MCF 10A (cell line): ENCODE measurements at regions not wholly inside any gene's neighbourhood (a gene's known extent, or its start where the extent isn't known, plus 50 kb on each side); places are given as distances from the start of the nearest gene placed in this dataset.
A peak's percentile ranks its signal among the peaks of the same experiment; 100 is the strongest.

ENCODE experiments used
- BruUV-seq: library from RNA; stranded (reverse); fragments of 400-500 nt; replicated peaks from 2 replicates; lab custom pipeline; 2021; lab: Mats Ljungman, UMichigan
- CTCF ChIA-PET: fragments of 300-600 bp; sonication (Branson Sonifier 250); formaldehyde crosslinking; extraction: SDS; loops from one replicate; lab custom pipeline; 2021; ENCODE audit warnings: antibody characterized with exemption, inconsistent platforms; lab: Yijun Ruan, JAX
- POLR2A ChIA-PET: fragments of 300-600, 350-650 bp; sonication (Branson Sonifier 250); formaldehyde crosslinking; extraction: SDS; loops from one replicate; lab custom pipeline; 2020; ENCODE audit warnings: antibody characterized with exemption, inconsistent platforms; lab: Yijun Ruan, JAX
- DNase-seq: peaks from one replicate; pipeline ENCODE4 v3.0.0-alpha.2; 2018; ENCODE audit not compliant: unreplicated experiment
- H3K27ac Mint-ChIP-seq: one replicate; pipeline ENCODE4 v1.8.0; 2022; ENCODE audit warnings: mild to moderate bottlenecking, low read depth, mixed read lengths; ENCODE audit not compliant: unreplicated experiment
- H3K27me3 Mint-ChIP-seq: one replicate; pipeline ENCODE4 v1.8.0; 2022; ENCODE audit warnings: mixed read lengths; ENCODE audit not compliant: insufficient read depth, unreplicated experiment
- H3K36me3 Mint-ChIP-seq: one replicate; pipeline ENCODE4 v1.8.0; 2022; ENCODE audit warnings: mild to moderate bottlenecking, moderate library complexity, mixed read lengths; ENCODE audit not compliant: insufficient read depth, unreplicated experiment
- H3K4me1 Mint-ChIP-seq: one replicate; pipeline ENCODE4 v1.8.0; 2022; ENCODE audit warnings: mixed read lengths; ENCODE audit not compliant: insufficient read depth, unreplicated experiment
- H3K4me3 Mint-ChIP-seq: one replicate; pipeline ENCODE4 v1.8.0; 2022; ENCODE audit warnings: mild to moderate bottlenecking, moderate library complexity, mixed read lengths; ENCODE audit not compliant: unreplicated experiment
- H3K9me3 Mint-ChIP-seq: one replicate; pipeline ENCODE4 v1.8.0; 2022; ENCODE audit warnings: mixed read lengths; ENCODE audit not compliant: unreplicated experiment
- intact Hi-C: fragments of 100-400 bp; cut with micrococcal nuclease; formaldehyde crosslinking; loops from 2 replicates; pipeline ENCODE4 v1.14.1; 2022
- TF ChIP-seq, protein P1 (sequence below): fragments of 200-600 bp; IDR thresholded peaks from one replicate; pipeline ENCODE4 v1.8.0; 2022; ENCODE audit warnings: antibody characterized with exemption, mild to moderate bottlenecking; ENCODE audit not compliant: unreplicated experiment

DNA sequence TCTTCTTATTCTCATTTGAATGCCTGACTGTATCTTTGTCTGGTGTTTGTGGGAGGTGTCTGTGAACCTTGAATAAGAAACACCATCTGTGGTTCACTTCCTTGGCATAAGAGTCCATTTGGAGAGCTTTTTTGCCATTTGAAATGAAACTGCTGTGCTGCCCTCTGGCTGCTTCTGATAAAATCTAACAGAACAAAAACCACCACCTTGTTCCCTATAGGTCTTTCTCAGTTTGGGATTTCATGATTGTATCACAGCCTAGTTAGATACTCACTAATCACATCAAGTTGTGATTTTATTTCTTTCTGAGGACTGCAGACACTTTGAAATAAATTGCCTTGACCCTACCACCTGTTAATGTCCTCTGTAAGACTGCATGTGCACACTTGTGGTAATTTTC is 102.7 kb upstream of the FAM13C start:
- no peaks in the 10 kb centered on the region for H3K4me1 Mint-ChIP-seq
- intact Hi-C loops = loop anchor here (1.0 to 10.0 kb wide), 2 partner anchors 225 to 680 kb away; no protein-coding TSS in a partner anchor
- H3K36me3 Mint-ChIP-seq = no peaks in the 10 kb centered on the region
- H3K9me3 Mint-ChIP-seq = no peaks in the 10 kb centered on the region
- no peak overlapping the region for H3K27ac Mint-ChIP-seq
- DNase-seq = peak; percentile 36
- TF ChIP-seq, protein P1, sequence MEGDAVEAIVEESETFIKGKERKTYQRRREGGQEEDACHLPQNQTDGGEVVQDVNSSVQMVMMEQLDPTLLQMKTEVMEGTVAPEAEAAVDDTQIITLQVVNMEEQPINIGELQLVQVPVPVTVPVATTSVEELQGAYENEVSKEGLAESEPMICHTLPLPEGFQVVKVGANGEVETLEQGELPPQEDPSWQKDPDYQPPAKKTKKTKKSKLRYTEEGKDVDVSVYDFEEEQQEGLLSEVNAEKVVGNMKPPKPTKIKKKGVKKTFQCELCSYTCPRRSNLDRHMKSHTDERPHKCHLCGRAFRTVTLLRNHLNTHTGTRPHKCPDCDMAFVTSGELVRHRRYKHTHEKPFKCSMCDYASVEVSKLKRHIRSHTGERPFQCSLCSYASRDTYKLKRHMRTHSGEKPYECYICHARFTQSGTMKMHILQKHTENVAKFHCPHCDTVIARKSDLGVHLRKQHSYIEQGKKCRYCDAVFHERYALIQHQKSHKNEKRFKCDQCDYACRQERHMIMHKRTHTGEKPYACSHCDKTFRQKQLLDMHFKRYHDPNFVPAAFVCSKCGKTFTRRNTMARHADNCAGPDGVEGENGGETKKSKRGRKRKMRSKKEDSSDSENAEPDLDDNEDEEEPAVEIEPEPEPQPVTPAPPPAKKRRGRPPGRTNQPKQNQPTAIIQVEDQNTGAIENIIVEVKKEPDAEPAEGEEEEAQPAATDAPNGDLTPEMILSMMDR = no peak
- ChIA-PET CTCF (interaction anchor here (0.5 to 3.2 kb wide), 28 partner anchors 8 to 684 kb away, joined by 3 to 18 read pairs (median 3); no protein-coding TSS in a partner anchor), POLR2A (no interaction called here)
- peaks cover 28% of the 10 kb centered on the region for H3K27me3 Mint-ChIP-seq
- H3K4me3 Mint-ChIP-seq = no peak overlapping the region
- no TSS peak for BruUV-seq

GRCh38 chr10:59464483-59464882 is 102.1 kb upstream of the FAM13C start:
- CTCF ChIA-PET = interaction anchor here (0.5 to 3.2 kb wide), 16 partner anchors 8 to 683 kb away, joined by 3 to 18 read pairs (median 3); no protein-coding TSS in a partner anchor
- intact Hi-C loops = loop anchor here (10.0 kb wide), 1 partner anchor 680 kb away; no protein-coding TSS in a partner anchor
- Mint-ChIP-seq H3K4me3 (no peak overlapping the region), H3K27ac (no peak overlapping the region), H3K36me3 (no peaks in the 10 kb centered on the region), H3K4me1 (no peaks in the 10 kb centered on the region), H3K27me3 (peaks cover 28% of the 10 kb centered on the region), H3K9me3 (no peaks in the 10 kb centered on the region)
- POLR2A ChIA-PET = interaction anchor here (0.7 kb wide), 1 partner anchor 50 kb away, joined by 3 read pairs; no protein-coding TSS in a partner anchor
- BruUV-seq = no TSS peak
- TF ChIP-seq, protein P1 = no peak
- no peak for DNase-seq

- Mint-ChIP-seq H3K4me1 (no peaks in the 10 kb centered on the region), H3K27ac (no peak overlapping the region), H3K27me3 (peaks cover 28% of the 10 kb centered on the region), H3K9me3 (no peaks in the 10 kb centered on the region), H3K4me3 (no peak overlapping the region), H3K36me3 (no peaks in the 10 kb centered on the region)
- no peak for DNase-seq
- BruUV-seq = no TSS peak
- intact Hi-C loops = loop anchor here (10.0 kb wide), 1 partner anchor 679 kb away; no protein-coding TSS in a partner anchor
- ChIA-PET POLR2A (interaction anchor here (0.7 kb wide), 1 partner anchor 49 kb away, joined by 3 read pairs; no protein-coding TSS in a partner anchor), CTCF (interaction anchor here (0.6 to 3.2 kb wide), 4 partner anchors 105 to 511 kb away, joined by 3 to 13 read pairs (median 6); no protein-coding TSS in a partner anchor)
- TF ChIP-seq, protein P1 = no peak
Observed at GRCh38 chr10:59463909-59464308, 101.6 kb upstream of the FAM13C start.

DNA sequence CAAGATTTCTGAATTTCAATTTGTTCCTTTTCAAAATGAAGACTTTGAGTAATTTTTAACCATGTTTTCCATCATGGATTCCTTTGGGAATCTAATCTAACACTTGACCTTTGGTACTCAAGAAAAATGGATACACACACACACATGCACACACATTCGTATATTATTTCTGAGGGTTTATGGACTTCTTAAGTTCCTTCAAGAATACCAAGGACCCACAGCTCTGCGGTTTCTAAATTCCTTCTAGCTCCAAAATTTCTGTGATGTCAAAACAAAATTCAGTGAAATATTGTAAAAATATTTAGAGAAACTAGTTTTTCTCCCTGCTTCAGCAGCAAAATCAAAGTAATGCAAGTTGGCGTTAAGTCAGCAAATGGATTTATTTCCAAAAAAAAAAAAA is 98.3 kb upstream of the FAM13C start:
- H3K27me3 Mint-ChIP-seq = peaks cover 27% of the 10 kb centered on the region
- intact Hi-C loops = loop anchor here (10.0 kb wide), 1 partner anchor 676 kb away; no protein-coding TSS in a partner anchor
- H3K9me3 Mint-ChIP-seq = no peaks in the 10 kb centered on the region
- no peak for DNase-seq
- TF ChIP-seq, protein P1 = no peak
- ChIA-PET CTCF (interaction anchor here (0.6 to 1.0 kb wide), 2 partner anchors 104 to 160 kb away, joined by 3 read pairs; no protein-coding TSS in a partner anchor), POLR2A (no interaction called here)
- no peak overlapping the region for H3K4me3 Mint-ChIP-seq
- H3K36me3 Mint-ChIP-seq = no peaks in the 10 kb centered on the region
- no TSS peak for BruUV-seq
- no peaks in the 10 kb centered on the region for H3K4me1 Mint-ChIP-seq
- no peak overlapping the region for H3K27ac Mint-ChIP-seq
